ENCODE measurements at regions not wholly inside any gene's neighbourhood (a gene's known extent, or its start where the extent isn't known, plus 50 kb on each side); places are given as distances from the start of the nearest gene placed in this dataset.

DNA sequence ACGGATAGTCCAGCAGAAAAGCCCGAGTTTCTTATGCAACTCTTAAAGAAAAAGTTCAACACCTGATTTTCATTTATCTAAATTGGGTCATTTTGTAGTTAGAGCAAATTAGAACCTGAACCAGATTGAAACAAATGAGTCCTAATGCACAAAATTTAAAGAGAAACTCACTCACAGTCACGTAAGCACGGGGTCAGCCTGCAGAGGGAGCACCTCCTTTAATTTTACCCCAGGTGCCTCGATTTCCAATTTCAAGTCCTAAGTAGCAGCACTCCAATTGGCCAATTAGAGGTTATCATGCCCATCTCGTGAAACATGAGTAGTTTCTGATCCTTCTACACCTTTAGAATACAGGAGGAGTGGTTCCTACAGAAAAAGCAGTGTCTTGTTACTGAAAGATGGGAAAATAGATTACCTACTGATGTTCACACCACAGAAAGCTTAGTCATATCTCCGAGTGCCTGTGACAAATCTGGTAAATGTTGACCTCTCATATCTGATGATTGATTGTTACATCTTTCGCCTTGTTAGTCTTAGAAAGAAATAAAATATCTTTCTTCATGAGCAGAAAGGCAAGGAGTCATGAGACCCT, 1929.8 kb upstream of the LRRTM1 start:
- no peak for DNase-seq (ENCODE audit: low read depth in 2 of 2)
- no peak overlapping the region for H2AFZ ChIP-seq (ENCODE audit: low read length)
- no peaks in the 10 kb centered on the region for H4K20me1 ChIP-seq (ENCODE audit: control insufficient read depth, extremely low read depth, insufficient read depth, low read length)
- TF ChIP-seq, protein P1, sequence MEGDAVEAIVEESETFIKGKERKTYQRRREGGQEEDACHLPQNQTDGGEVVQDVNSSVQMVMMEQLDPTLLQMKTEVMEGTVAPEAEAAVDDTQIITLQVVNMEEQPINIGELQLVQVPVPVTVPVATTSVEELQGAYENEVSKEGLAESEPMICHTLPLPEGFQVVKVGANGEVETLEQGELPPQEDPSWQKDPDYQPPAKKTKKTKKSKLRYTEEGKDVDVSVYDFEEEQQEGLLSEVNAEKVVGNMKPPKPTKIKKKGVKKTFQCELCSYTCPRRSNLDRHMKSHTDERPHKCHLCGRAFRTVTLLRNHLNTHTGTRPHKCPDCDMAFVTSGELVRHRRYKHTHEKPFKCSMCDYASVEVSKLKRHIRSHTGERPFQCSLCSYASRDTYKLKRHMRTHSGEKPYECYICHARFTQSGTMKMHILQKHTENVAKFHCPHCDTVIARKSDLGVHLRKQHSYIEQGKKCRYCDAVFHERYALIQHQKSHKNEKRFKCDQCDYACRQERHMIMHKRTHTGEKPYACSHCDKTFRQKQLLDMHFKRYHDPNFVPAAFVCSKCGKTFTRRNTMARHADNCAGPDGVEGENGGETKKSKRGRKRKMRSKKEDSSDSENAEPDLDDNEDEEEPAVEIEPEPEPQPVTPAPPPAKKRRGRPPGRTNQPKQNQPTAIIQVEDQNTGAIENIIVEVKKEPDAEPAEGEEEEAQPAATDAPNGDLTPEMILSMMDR (conservative IDR thresholded peaks at IDR 0.05 in 1 of 2, IDR thresholded peaks at IDR 0.05 in 1 of 2; ENCODE audit: low read depth in 1 of 2, low read length in 2 of 2) = no peak
- TF ChIP-seq EZH2 (IDR thresholded peaks at IDR 0.05; ENCODE audit: low read length, missing control alignments) = no peak
- H3K27ac ChIP-seq (ENCODE audit: insufficient read depth, low read length) = no peak overlapping the region
- no peaks in the 10 kb centered on the region for H3K79me2 ChIP-seq (ENCODE audit: control insufficient read depth, insufficient read depth, low read length)
- no peak overlapping the region for H3K9ac ChIP-seq (ENCODE audit: insufficient read depth, low read length)
- no peaks in the 10 kb centered on the region for H3K36me3 ChIP-seq (ENCODE audit: control insufficient read depth, insufficient read depth, low read length)
- no peaks in the 10 kb centered on the region for H3K9me3 ChIP-seq (ENCODE audit: control insufficient read depth, insufficient read depth, low read depth, low read length)
- no peaks in the 10 kb centered on the region for H3K27me3 ChIP-seq (ENCODE audit: control insufficient read depth, insufficient read depth, low read length)
- no peak overlapping the region for H3K4me2 ChIP-seq (ENCODE audit: extremely low read depth, insufficient read depth, low read length)
- H3K4me3 ChIP-seq (replicated peaks in 1 of 4; ENCODE audit: control extremely low read depth in 1 of 4, insufficient read depth in 1 of 4, low read depth in 3 of 4, low read length in 4 of 4) = no peak overlapping the region
- H3K4me1 ChIP-seq (ENCODE audit: control insufficient read depth, extremely low read depth, insufficient read depth, low read length) = no peaks in the 10 kb centered on the region

DNA sequence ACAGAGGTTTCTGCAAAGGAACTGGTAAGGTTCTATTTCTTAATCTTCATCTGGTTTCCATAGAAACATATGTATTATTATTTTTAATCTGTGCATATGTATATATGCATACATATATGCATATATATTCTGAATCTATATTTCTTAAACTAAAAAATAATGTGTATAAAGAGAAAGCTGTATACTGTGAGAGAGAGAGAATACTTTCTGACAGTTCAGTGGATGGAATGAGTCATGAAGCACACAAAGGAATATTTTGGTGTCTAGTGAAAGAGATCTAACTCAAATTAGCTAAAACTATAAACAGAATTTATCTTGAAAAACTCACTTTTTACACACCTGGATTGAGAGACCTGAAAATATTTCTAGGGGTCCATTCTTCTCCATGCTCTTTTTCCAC, 1929.3 kb upstream of the LRRTM1 start:
- no peak overlapping the region for H2AFZ ChIP-seq (ENCODE audit: low read length)
- H3K4me2 ChIP-seq (ENCODE audit: extremely low read depth, insufficient read depth, low read length) = no peak overlapping the region
- H3K4me1 ChIP-seq (ENCODE audit: control insufficient read depth, extremely low read depth, insufficient read depth, low read length) = no peaks in the 10 kb centered on the region
- no peaks in the 10 kb centered on the region for H3K9me3 ChIP-seq (ENCODE audit: control insufficient read depth, insufficient read depth, low read depth, low read length)
- H4K20me1 ChIP-seq (ENCODE audit: control insufficient read depth, extremely low read depth, insufficient read depth, low read length) = no peaks in the 10 kb centered on the region
- H3K36me3 ChIP-seq (ENCODE audit: control insufficient read depth, insufficient read depth, low read length) = no peaks in the 10 kb centered on the region
- H3K4me3 ChIP-seq (replicated peaks in 1 of 4; ENCODE audit: control extremely low read depth in 1 of 4, insufficient read depth in 1 of 4, low read depth in 3 of 4, low read length in 4 of 4) = no peak overlapping the region
- TF ChIP-seq, protein P1 (conservative IDR thresholded peaks at IDR 0.05 in 1 of 2, IDR thresholded peaks at IDR 0.05 in 1 of 2; ENCODE audit: low read depth in 1 of 2, low read length in 2 of 2) = no peak
- TF ChIP-seq EZH2 (IDR thresholded peaks at IDR 0.05; ENCODE audit: low read length, missing control alignments) = no peak
- DNase-seq (ENCODE audit: low read depth in 2 of 2) = no peak
- no peaks in the 10 kb centered on the region for H3K79me2 ChIP-seq (ENCODE audit: control insufficient read depth, insufficient read depth, low read length)
- H3K9ac ChIP-seq (ENCODE audit: insufficient read depth, low read length) = no peak overlapping the region
- H3K27me3 ChIP-seq (ENCODE audit: control insufficient read depth, insufficient read depth, low read length) = no peaks in the 10 kb centered on the region
- no peak overlapping the region for H3K27ac ChIP-seq (ENCODE audit: insufficient read depth, low read length)

DNA sequence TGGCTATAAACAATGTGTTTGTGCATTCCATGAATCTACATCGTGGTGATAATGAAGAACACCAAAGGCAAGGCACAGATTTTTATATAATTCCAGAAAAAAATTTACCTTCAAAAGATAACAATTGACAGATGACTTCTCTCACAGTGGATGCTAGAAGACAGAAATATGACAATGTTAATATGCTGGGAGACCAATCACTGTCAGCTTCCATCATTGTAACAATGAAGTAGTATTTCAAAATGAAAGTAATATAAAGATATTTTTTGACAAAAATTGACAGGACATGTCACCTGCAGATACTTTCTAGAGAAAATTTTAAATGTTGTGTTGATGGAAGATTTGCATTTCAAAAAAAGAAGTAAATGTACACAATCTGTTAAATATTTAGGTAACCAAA, 1925.9 kb upstream of the LRRTM1 start:
- no peaks in the 10 kb centered on the region for H3K79me2 ChIP-seq (ENCODE audit: control insufficient read depth, insufficient read depth, low read length)
- no peaks in the 10 kb centered on the region for H3K36me3 ChIP-seq (ENCODE audit: control insufficient read depth, insufficient read depth, low read length)
- no peaks in the 10 kb centered on the region for H4K20me1 ChIP-seq (ENCODE audit: control insufficient read depth, extremely low read depth, insufficient read depth, low read length)
- TF ChIP-seq EZH2 (IDR thresholded peaks at IDR 0.05; ENCODE audit: low read length, missing control alignments) = no peak
- TF ChIP-seq, protein P1 (conservative IDR thresholded peaks at IDR 0.05 in 1 of 2, IDR thresholded peaks at IDR 0.05 in 1 of 2; ENCODE audit: low read depth in 1 of 2, low read length in 2 of 2) = no peak
- no peak overlapping the region for H3K4me2 ChIP-seq (ENCODE audit: extremely low read depth, insufficient read depth, low read length)
- H3K27me3 ChIP-seq (ENCODE audit: control insufficient read depth, insufficient read depth, low read length) = no peaks in the 10 kb centered on the region
- no peaks in the 10 kb centered on the region for H3K4me1 ChIP-seq (ENCODE audit: control insufficient read depth, extremely low read depth, insufficient read depth, low read length)
- H3K4me3 ChIP-seq (replicated peaks in 1 of 4; ENCODE audit: control extremely low read depth in 1 of 4, insufficient read depth in 1 of 4, low read depth in 3 of 4, low read length in 4 of 4) = no peak overlapping the region
- no peak for DNase-seq (ENCODE audit: low read depth in 2 of 2)
- H3K9ac ChIP-seq (ENCODE audit: insufficient read depth, low read length) = no peak overlapping the region
- H2AFZ ChIP-seq (ENCODE audit: low read length) = no peak overlapping the region
- H3K27ac ChIP-seq (ENCODE audit: insufficient read depth, low read length) = no peak overlapping the region
- H3K9me3 ChIP-seq (ENCODE audit: control insufficient read depth, insufficient read depth, low read depth, low read length) = no peaks in the 10 kb centered on the region

Data from fibroblast of lung (primary cell).